HEK293T (cell line): ENCODE measurements at regions not wholly inside any gene's neighbourhood (a gene's known extent, or its start where the extent isn't known, plus 50 kb on each side); places are given as distances from the start of the nearest gene placed in this dataset.

Source experiments
- CTCF ChIA-PET: fragments of 350-600 bp; formaldehyde crosslinking; extraction: SDS; loops from one replicate; lab custom pipeline; 2021; ENCODE audit warnings: antibody characterized with exemption, inconsistent platforms; lab: Yijun Ruan, JAX
- POLR2A ChIA-PET: fragments of 350-600 bp; formaldehyde crosslinking; extraction: SDS; loops from one replicate; lab custom pipeline; 2020; ENCODE audit warnings: antibody characterized with exemption, inconsistent platforms; lab: Yijun Ruan, JAX
- DNase-seq: peaks from one replicate; pipeline ENCODE4 v3.0.0; 2012; ENCODE audit warnings: mixed read lengths; ENCODE audit errors: extremely low spot score
- ARNT ChIP-seq: fragments of 450-650 bp; IDR thresholded peaks from 2 replicates; pipeline ENCODE4 v1.6.1; 2017; ENCODE audit warnings: mild to moderate bottlenecking
- BHLHE40 ChIP-seq: fragments of 450-650 bp; IDR thresholded peaks from 2 replicates; pipeline ENCODE4 v1.6.1; 2016; ENCODE audit warnings: mild to moderate bottlenecking, moderate library complexity, borderline replicate concordance
- CTBP1 ChIP-seq: fragments of 450-650 bp; IDR thresholded peaks from 2 replicates; pipeline ENCODE4 v1.6.1; 2016; ENCODE audit warnings: borderline replicate concordance
- ELF4 ChIP-seq: fragments of 450-650 bp; IDR thresholded peaks from 2 replicates; pipeline ENCODE4 v1.6.1; 2017; ENCODE audit warnings: antibody characterized with exemption
- FOXA1 ChIP-seq: fragments of 450-650 bp; IDR thresholded peaks from 2 replicates; pipeline ENCODE4 v1.6.1; 2016; ENCODE audit warnings: mild to moderate bottlenecking
- FOXK2 ChIP-seq: fragments of 450-650 bp; IDR thresholded peaks from 2 replicates; pipeline ENCODE4 v1.6.1; 2016; ENCODE audit warnings: mild to moderate bottlenecking
- FOXM1 ChIP-seq: fragments of 450-650 bp; IDR thresholded peaks from 2 replicates; pipeline ENCODE4 v1.6.1; 2017; ENCODE audit warnings: mild to moderate bottlenecking, borderline replicate concordance
- HDGF ChIP-seq: fragments of 450-650 bp; IDR thresholded peaks from 2 replicates; pipeline ENCODE4 v1.6.1; 2017; ENCODE audit warnings: antibody characterized with exemption, borderline replicate concordance
- L3MBTL2 ChIP-seq: fragments of 450-650 bp; conservative IDR thresholded peaks from 2 replicates; pipeline ENCODE4 v1.6.1; 2016; ENCODE audit warnings: mild to moderate bottlenecking
- LEF1 ChIP-seq: fragments of 450-650 bp; IDR thresholded peaks from 2 replicates; pipeline ENCODE4 v1.6.1; 2017; ENCODE audit warnings: mild to moderate bottlenecking, borderline replicate concordance
- NFRKB ChIP-seq: fragments of 450-650 bp; IDR thresholded peaks from 2 replicates; pipeline ENCODE4 v1.6.1; 2016; ENCODE audit warnings: mild to moderate bottlenecking, moderate library complexity
- PKNOX1 ChIP-seq: fragments of 450-650 bp; IDR thresholded peaks from 2 replicates; pipeline ENCODE4 v1.6.1; 2016
- SP1 ChIP-seq: fragments of 450-650 bp; IDR thresholded peaks from 2 replicates; pipeline ENCODE4 v1.6.1; 2017
- SUZ12 ChIP-seq: fragments of 450-650 bp; IDR thresholded peaks from 2 replicates; pipeline ENCODE4 v1.6.1; 2016; ENCODE audit warnings: mild to moderate bottlenecking
- TARDBP ChIP-seq: fragments of 450-650 bp; IDR thresholded peaks from 2 replicates; pipeline ENCODE4 v1.6.1; 2016
- ZNF384 ChIP-seq: fragments of 450-650 bp; IDR thresholded peaks from 2 replicates; pipeline ENCODE4 v1.6.1; 2016

GRCh38 chr20:39107741-39108140 is 145.6 kb downstream of the DHX35 start:
- no peak for TF ChIP-seq ELF4
- TF ChIP-seq SUZ12 = no peak
- ChIA-PET CTCF (interaction anchor here (0.8 kb wide), 1 partner anchor 157 kb away, joined by 3 read pairs; no protein-coding TSS in a partner anchor), POLR2A (no interaction called here)
- no peak for DNase-seq

DNA sequence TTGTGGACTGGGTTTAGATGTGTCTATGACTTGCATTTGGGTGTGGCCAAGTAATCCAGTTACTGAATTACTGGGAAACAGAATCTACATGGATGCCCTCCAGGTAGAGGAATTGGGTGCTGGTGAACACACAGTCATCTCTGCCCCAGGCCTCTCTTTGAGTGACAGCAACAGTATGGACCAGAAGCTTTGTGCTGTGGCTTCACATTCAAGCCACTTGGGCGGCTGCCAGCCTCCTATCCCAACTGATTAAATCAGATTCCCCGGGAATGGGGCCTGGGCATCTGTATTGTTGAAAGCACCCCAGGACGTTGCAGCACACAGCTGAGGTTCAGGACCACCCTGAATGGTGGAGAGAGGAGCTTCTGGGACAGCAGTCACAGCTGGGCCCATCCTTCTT is 144.6 kb downstream of the DHX35 start:
- CTCF ChIA-PET = no interaction called here
- DNase-seq = no peak
- POLR2A ChIA-PET = no interaction called here
- TF ChIP-seq PKNOX1 (no peak), ELF4 (no peak), FOXK2 (no peak), BHLHE40 (no peak), L3MBTL2 (no peak), ZNF384 (no peak), FOXA1 (no peak), LEF1 (no peak), FOXM1 (no peak), SUZ12 (no peak), NFRKB (no peak), ARNT (no peak), TARDBP (no peak)

- TF ChIP-seq TARDBP (no peak), LEF1 (no peak), HDGF (no peak), NFRKB (no peak), ZNF384 (no peak), FOXK2 (no peak), L3MBTL2 (no peak), ARNT (no peak), FOXM1 (no peak), SUZ12 (no peak), SP1 (no peak), CTBP1 (no peak), BHLHE40 (no peak), FOXA1 (no peak), PKNOX1 (no peak), ELF4 (no peak)
- DNase-seq = no peak
- POLR2A ChIA-PET = no interaction called here
- CTCF ChIA-PET = no interaction called here
Measured at GRCh38 chr20:39105551-39105950, 143.4 kb downstream of the DHX35 start.

DNA sequence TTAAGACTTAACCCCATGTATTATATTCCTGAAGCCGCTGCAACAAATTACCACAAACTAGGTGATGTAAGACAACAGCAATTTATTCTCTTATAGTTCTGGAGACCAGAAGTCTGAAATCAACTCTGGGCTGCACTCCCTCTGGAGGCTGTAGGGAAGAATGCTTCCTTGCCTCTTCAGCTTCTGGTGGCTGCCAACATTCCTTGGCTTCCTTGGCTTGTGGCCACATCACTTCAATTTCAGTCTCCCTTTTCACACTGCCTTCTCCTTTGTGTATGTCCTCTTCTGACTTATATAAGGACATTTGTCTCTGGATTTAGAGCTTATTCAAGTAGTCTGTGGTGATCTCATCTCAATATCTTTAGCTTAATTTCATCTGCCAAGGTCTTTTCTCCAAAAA is 141.6 kb downstream of the DHX35 start:
- POLR2A ChIA-PET = no interaction called here
- DNase-seq = no peak
- TF ChIP-seq SP1 (no peak), FOXK2 (no peak), TARDBP (no peak)
- CTCF ChIA-PET = no interaction called here

DNA sequence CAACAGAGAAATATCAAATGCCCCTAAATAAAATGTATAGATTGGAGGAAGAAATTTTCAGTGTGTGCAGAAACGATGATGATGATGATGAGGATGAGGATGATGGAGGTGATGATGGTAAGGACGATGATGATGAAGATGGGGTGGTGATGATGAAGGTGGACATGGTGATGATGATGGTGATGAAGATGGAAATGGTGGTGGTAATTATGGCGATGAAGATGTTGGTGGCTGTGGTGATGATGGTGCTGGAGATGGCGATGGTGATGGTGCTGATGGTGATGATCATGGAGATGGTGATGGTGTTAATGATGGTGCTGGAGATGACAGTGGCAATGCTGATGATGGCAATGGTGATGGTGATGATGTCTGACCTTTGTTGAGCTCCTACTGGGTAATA is 141.2 kb downstream of the DHX35 start:
- DNase-seq = no peak
- ChIA-PET POLR2A (no interaction called here), CTCF (interaction anchor here (1.0 kb wide), 1 partner anchor 8 kb away, joined by 3 read pairs; no protein-coding TSS in a partner anchor)
- no peak for TF ChIP-seq PKNOX1
- no peak for TF ChIP-seq FOXA1
- no peak for TF ChIP-seq FOXM1
- no peak for TF ChIP-seq HDGF
- TF ChIP-seq LEF1 = no peak

DNA sequence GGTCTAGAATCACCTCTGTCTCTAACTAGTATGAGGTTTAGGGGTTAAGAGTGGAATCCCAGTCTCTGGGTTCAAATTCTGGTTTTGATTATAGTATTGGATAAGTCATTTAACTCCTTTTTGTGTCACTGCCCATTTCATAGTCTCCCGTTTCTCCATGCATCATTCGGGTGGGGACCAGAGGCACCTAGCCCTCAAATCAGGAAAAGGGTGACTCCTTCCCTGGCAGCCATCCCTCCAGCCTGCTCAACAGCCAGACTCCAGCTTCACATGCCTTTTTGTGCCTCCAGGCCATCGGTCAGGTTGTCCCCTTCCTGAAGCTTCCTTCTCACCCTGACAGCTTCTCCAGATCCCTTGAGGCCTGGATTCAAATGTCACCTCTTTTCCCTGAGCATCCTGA is 139.8 kb downstream of the DHX35 start:
- TF ChIP-seq BHLHE40 = no peak
- TF ChIP-seq ARNT = no peak
- CTCF ChIA-PET = no interaction called here

GRCh38 chr20:39100691-39101090 is 138.5 kb downstream of the DHX35 start:
- no peak for DNase-seq
- ChIA-PET CTCF (no interaction called here), POLR2A (no interaction called here)
- TF ChIP-seq FOXM1 = no peak
- TF ChIP-seq HDGF = no peak
- no peak for TF ChIP-seq SUZ12
- TF ChIP-seq TARDBP = no peak
- TF ChIP-seq ELF4 = no peak

More for the DNA sequence above, 139.8 kb downstream of the DHX35 start:
- POLR2A ChIA-PET = no interaction called here
- DNase-seq = no peak

GRCh38 chr20:39097889-39098288 is 135.7 kb downstream of the DHX35 start:
- DNase-seq = no peak
- POLR2A ChIA-PET = no interaction called here
- CTCF ChIA-PET = no interaction called here

More at GRCh38 chr20:39097889-39098288, 135.7 kb downstream of the DHX35 start:
- TF ChIP-seq NFRKB = no peak
- TF ChIP-seq ZNF384 = no peak
- no peak for TF ChIP-seq FOXM1
- TF ChIP-seq TARDBP = no peak
- no peak for TF ChIP-seq L3MBTL2
- no peak for TF ChIP-seq SP1
- no peak for TF ChIP-seq SUZ12
- no peak for TF ChIP-seq ARNT
